GM23338 (cell line): ENCODE measurements at regions not wholly inside any gene's neighbourhood (a gene's known extent, or its start where the extent isn't known, plus 50 kb on each side); places are given as distances from the start of the nearest gene placed in this dataset.

Experiments used
- ATAC-seq: fragments of 200-7000 bp; cut with Tn5 transposase; 3 replicates; pipeline ENCODE4 v1.9.1; 2020
- DNase-seq: peaks from one replicate; pipeline ENCODE4 v3.0.0-alpha.2; 2015; ENCODE audit warnings: low spot score
- H2AFZ ChIP-seq: fragments of 200-600 bp; sonication (generic); 2 replicates; pipeline ENCODE4 v1.8.0; 2016; ENCODE audit warnings: antibody characterized with exemption, mild to moderate bottlenecking, moderate library complexity
- H3F3A ChIP-seq: fragments of 200-600 bp; sonication (generic); replicated peaks from 2 replicates; pipeline ENCODE4 v1.8.0; 2017; ENCODE audit warnings: antibody characterized with exemption, mixed run types, low read depth
- H3K27ac ChIP-seq: fragments of 200-600 bp; sonication (generic); 2 replicates; pipeline ENCODE4 v1.6.1; 2016; ENCODE audit warnings: low read depth
- H3K27me3 ChIP-seq: fragments of 200-600 bp; sonication (generic); 2 replicates; pipeline ENCODE4 v1.8.0; 2016; ENCODE audit warnings: mild to moderate bottlenecking, mixed run types, moderate library complexity; ENCODE audit not compliant: insufficient read depth
- H3K36me3 ChIP-seq: fragments of 200-600 bp; sonication (generic); 2 replicates; pipeline ENCODE4 v1.8.0; 2016; ENCODE audit warnings: mild to moderate bottlenecking; ENCODE audit not compliant: insufficient read depth
- H3K4me1 ChIP-seq: fragments of 200-600 bp; sonication (generic); 2 replicates; pipeline ENCODE4 v1.8.0; 2016; ENCODE audit warnings: mild to moderate bottlenecking, moderate library complexity; ENCODE audit not compliant: insufficient read depth
- H3K4me2 ChIP-seq: fragments of 200-600 bp; sonication (generic); 2 replicates; pipeline ENCODE4 v1.7.1; 2017; ENCODE audit warnings: mixed run types
- H3K4me3 ChIP-seq: fragments of 200-600 bp; sonication (generic); 2 replicates; pipeline ENCODE4 v1.6.1; 2016; ENCODE audit warnings: mixed run types
- H3K79me2 ChIP-seq: fragments of 200-600 bp; sonication (generic); replicated peaks from 2 replicates; pipeline ENCODE4 v1.8.0; 2017; ENCODE audit warnings: mild to moderate bottlenecking; ENCODE audit not compliant: insufficient read depth
- H3K9me2 ChIP-seq: fragments of 200-600 bp; sonication (generic); 2 replicates; pipeline ENCODE4 v1.8.0; 2017; ENCODE audit not compliant: insufficient read depth
- H4K20me1 ChIP-seq: fragments of 200-600 bp; sonication (generic); replicated peaks from 2 replicates; pipeline ENCODE4 v1.8.0; 2017; ENCODE audit warnings: mild to moderate bottlenecking; ENCODE audit not compliant: insufficient read depth
- H3K27ac Mint-ChIP-seq: 2 replicates; pipeline ENCODE4 v1.8.0; 2020; ENCODE audit warnings: inconsistent platforms, mild to moderate bottlenecking, moderate library complexity, mixed read lengths
- H3K27me3 Mint-ChIP-seq: 3 replicates; pipeline ENCODE4 v1.8.0; 2022; ENCODE audit warnings: low read depth, mild to moderate bottlenecking, moderate library complexity, mixed read lengths, inconsistent platforms; ENCODE audit not compliant: insufficient read depth, poor library complexity
- H3K36me3 Mint-ChIP-seq: 3 replicates; pipeline ENCODE4 v1.8.0; 2021; ENCODE audit warnings: low read depth, mild to moderate bottlenecking, inconsistent platforms, moderate library complexity, mixed read lengths
- H3K4me1 Mint-ChIP-seq: 3 replicates; pipeline ENCODE4 v1.8.0; 2020; ENCODE audit warnings: mild to moderate bottlenecking, inconsistent platforms, mixed read lengths
- H3K4me3 Mint-ChIP-seq: 3 replicates; pipeline ENCODE4 v1.8.0; 2021; ENCODE audit warnings: moderate library complexity, mild to moderate bottlenecking, inconsistent platforms, mixed read lengths
- H3K9me3 Mint-ChIP-seq: 3 replicates; pipeline ENCODE4 v1.8.0; 2020; ENCODE audit warnings: moderate library complexity, mild to moderate bottlenecking, inconsistent platforms, mixed read lengths
- EZH2 ChIP-seq: fragments of 200-600 bp; sonication (generic); IDR thresholded peaks from one replicate; pipeline ENCODE4 v1.8.0; 2017; ENCODE audit warnings: antibody characterized with exemption, mild to moderate bottlenecking, low read depth; ENCODE audit not compliant: unreplicated experiment
- EZH2phosphoT487 ChIP-seq: fragments of 200-600 bp; sonication (generic); IDR thresholded peaks from one replicate; pipeline ENCODE4 v1.8.1; 2018; ENCODE audit warnings: antibody characterized with exemption; ENCODE audit not compliant: unreplicated experiment
- NANOG ChIP-seq: IDR thresholded peaks from 2 replicates; pipeline ENCODE4 v1.6.1; 2016; ENCODE audit warnings: antibody characterized with exemption, borderline replicate concordance
- POLR2AphosphoS5 ChIP-seq: IDR thresholded peaks from 2 replicates; pipeline ENCODE4 v1.6.1; 2016; ENCODE audit warnings: antibody characterized with exemption, low read depth
- STAT1 ChIP-seq: IDR thresholded peaks from one replicate; pipeline ENCODE4 v1.6.1; 2016; ENCODE audit warnings: antibody characterized with exemption; ENCODE audit not compliant: unreplicated experiment
- ZNF114 ChIP-seq: fragments of 250-450 bp; sonication (Bioruptor Pico); IDR thresholded peaks from 2 replicates; pipeline ENCODE4 v1.5.0; 2020; ENCODE audit warnings: mild to moderate bottlenecking, moderate library complexity
- ZNF331 ChIP-seq: fragments of 250-450 bp; sonication (Bioruptor Pico); IDR thresholded peaks from 2 replicates; pipeline ENCODE4 v1.5.0; 2020; ENCODE audit warnings: low read depth, mild to moderate bottlenecking, moderate library complexity
- TF ChIP-seq, protein P1 (sequence below), 2 experiments: fragments of 200-600 bp in 1 of 2; sonication (generic) in 1 of 2; conservative IDR thresholded peaks; 2 replicates each; pipeline versions ENCODE4 v1.5.1 to v1.6.1; 2016 to 2017; ENCODE audit warnings: antibody characterized with exemption in 2 of 2, low read depth in 2 of 2, mild to moderate bottlenecking in 2 of 2, moderate library complexity in 1 of 2
- TF ChIP-seq, protein P2 (sequence below): IDR thresholded peaks from one replicate; pipeline ENCODE4 v1.6.1; 2018; ENCODE audit warnings: antibody characterized with exemption; ENCODE audit not compliant: unreplicated experiment
- TF ChIP-seq, protein P3 (sequence below): fragments of 250-450 bp; sonication (Bioruptor Pico); IDR thresholded peaks from 2 replicates; pipeline ENCODE4 v1.5.0; 2020; ENCODE audit warnings: mild to moderate bottlenecking, moderate library complexity

DNA sequence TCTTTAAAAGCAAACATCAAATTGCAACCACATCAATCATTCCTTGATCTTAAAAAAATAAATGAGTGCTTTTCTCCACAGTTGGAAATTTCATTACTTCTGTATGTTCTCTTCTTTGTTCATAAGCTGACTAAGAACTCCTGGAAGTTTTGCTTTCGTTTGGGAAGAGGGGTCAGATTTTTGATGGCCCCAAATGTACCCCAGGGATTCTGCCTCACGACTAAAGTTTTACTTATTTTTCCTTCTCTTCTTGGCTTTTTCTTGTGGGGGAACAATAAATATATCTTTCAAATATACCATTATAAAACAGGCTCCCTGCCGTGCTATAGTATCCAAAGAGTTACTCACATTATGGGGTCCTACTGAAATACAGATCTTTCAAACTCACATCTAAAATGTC lies 215.0 kb upstream of the CDIN1 start:
- no peaks in the 10 kb centered on the region for H3K9me3 Mint-ChIP-seq

More for the DNA sequence above, 215.0 kb upstream of the CDIN1 start:
- H3K4me1 ChIP-seq, result no peaks in the 10 kb centered on the region; the same call in 1 of the 2 replicates
- no peaks in the 10 kb centered on the region for H4K20me1 ChIP-seq
- no peaks in the 10 kb centered on the region for H3F3A ChIP-seq
- ATAC-seq, result no peak
- no peak overlapping the region for H2AFZ ChIP-seq
- DNase-seq, result no peak
- no peak overlapping the region for H3K4me3 ChIP-seq
- no peaks in the 10 kb centered on the region for H3K27me3 ChIP-seq
- H3K36me3 Mint-ChIP-seq, result no peaks in the 10 kb centered on the region
- no peak overlapping the region for H3K4me2 ChIP-seq
- H3K27ac ChIP-seq, result no peak overlapping the region
- H3K79me2 ChIP-seq, result no peaks in the 10 kb centered on the region
- TF ChIP-seq NANOG (no peak), ZNF331 (CRISPR knock-in tag) (no peak), EZH2 (no peak), POLR2AphosphoS5 (no peak), ZNF114 (CRISPR knock-in tag) (no peak), STAT1 (no peak), EZH2phosphoT487 (no peak)
- TF ChIP-seq, protein P1, sequence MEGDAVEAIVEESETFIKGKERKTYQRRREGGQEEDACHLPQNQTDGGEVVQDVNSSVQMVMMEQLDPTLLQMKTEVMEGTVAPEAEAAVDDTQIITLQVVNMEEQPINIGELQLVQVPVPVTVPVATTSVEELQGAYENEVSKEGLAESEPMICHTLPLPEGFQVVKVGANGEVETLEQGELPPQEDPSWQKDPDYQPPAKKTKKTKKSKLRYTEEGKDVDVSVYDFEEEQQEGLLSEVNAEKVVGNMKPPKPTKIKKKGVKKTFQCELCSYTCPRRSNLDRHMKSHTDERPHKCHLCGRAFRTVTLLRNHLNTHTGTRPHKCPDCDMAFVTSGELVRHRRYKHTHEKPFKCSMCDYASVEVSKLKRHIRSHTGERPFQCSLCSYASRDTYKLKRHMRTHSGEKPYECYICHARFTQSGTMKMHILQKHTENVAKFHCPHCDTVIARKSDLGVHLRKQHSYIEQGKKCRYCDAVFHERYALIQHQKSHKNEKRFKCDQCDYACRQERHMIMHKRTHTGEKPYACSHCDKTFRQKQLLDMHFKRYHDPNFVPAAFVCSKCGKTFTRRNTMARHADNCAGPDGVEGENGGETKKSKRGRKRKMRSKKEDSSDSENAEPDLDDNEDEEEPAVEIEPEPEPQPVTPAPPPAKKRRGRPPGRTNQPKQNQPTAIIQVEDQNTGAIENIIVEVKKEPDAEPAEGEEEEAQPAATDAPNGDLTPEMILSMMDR (conservative IDR thresholded peaks at IDR 0.05; ENCODE audit: low read depth in 2 of 2), result no peak
- TF ChIP-seq, protein P2, sequence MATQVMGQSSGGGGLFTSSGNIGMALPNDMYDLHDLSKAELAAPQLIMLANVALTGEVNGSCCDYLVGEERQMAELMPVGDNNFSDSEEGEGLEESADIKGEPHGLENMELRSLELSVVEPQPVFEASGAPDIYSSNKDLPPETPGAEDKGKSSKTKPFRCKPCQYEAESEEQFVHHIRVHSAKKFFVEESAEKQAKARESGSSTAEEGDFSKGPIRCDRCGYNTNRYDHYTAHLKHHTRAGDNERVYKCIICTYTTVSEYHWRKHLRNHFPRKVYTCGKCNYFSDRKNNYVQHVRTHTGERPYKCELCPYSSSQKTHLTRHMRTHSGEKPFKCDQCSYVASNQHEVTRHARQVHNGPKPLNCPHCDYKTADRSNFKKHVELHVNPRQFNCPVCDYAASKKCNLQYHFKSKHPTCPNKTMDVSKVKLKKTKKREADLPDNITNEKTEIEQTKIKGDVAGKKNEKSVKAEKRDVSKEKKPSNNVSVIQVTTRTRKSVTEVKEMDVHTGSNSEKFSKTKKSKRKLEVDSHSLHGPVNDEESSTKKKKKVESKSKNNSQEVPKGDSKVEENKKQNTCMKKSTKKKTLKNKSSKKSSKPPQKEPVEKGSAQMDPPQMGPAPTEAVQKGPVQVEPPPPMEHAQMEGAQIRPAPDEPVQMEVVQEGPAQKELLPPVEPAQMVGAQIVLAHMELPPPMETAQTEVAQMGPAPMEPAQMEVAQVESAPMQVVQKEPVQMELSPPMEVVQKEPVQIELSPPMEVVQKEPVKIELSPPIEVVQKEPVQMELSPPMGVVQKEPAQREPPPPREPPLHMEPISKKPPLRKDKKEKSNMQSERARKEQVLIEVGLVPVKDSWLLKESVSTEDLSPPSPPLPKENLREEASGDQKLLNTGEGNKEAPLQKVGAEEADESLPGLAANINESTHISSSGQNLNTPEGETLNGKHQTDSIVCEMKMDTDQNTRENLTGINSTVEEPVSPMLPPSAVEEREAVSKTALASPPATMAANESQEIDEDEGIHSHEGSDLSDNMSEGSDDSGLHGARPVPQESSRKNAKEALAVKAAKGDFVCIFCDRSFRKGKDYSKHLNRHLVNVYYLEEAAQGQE, result no peak
- TF ChIP-seq, protein P3, sequence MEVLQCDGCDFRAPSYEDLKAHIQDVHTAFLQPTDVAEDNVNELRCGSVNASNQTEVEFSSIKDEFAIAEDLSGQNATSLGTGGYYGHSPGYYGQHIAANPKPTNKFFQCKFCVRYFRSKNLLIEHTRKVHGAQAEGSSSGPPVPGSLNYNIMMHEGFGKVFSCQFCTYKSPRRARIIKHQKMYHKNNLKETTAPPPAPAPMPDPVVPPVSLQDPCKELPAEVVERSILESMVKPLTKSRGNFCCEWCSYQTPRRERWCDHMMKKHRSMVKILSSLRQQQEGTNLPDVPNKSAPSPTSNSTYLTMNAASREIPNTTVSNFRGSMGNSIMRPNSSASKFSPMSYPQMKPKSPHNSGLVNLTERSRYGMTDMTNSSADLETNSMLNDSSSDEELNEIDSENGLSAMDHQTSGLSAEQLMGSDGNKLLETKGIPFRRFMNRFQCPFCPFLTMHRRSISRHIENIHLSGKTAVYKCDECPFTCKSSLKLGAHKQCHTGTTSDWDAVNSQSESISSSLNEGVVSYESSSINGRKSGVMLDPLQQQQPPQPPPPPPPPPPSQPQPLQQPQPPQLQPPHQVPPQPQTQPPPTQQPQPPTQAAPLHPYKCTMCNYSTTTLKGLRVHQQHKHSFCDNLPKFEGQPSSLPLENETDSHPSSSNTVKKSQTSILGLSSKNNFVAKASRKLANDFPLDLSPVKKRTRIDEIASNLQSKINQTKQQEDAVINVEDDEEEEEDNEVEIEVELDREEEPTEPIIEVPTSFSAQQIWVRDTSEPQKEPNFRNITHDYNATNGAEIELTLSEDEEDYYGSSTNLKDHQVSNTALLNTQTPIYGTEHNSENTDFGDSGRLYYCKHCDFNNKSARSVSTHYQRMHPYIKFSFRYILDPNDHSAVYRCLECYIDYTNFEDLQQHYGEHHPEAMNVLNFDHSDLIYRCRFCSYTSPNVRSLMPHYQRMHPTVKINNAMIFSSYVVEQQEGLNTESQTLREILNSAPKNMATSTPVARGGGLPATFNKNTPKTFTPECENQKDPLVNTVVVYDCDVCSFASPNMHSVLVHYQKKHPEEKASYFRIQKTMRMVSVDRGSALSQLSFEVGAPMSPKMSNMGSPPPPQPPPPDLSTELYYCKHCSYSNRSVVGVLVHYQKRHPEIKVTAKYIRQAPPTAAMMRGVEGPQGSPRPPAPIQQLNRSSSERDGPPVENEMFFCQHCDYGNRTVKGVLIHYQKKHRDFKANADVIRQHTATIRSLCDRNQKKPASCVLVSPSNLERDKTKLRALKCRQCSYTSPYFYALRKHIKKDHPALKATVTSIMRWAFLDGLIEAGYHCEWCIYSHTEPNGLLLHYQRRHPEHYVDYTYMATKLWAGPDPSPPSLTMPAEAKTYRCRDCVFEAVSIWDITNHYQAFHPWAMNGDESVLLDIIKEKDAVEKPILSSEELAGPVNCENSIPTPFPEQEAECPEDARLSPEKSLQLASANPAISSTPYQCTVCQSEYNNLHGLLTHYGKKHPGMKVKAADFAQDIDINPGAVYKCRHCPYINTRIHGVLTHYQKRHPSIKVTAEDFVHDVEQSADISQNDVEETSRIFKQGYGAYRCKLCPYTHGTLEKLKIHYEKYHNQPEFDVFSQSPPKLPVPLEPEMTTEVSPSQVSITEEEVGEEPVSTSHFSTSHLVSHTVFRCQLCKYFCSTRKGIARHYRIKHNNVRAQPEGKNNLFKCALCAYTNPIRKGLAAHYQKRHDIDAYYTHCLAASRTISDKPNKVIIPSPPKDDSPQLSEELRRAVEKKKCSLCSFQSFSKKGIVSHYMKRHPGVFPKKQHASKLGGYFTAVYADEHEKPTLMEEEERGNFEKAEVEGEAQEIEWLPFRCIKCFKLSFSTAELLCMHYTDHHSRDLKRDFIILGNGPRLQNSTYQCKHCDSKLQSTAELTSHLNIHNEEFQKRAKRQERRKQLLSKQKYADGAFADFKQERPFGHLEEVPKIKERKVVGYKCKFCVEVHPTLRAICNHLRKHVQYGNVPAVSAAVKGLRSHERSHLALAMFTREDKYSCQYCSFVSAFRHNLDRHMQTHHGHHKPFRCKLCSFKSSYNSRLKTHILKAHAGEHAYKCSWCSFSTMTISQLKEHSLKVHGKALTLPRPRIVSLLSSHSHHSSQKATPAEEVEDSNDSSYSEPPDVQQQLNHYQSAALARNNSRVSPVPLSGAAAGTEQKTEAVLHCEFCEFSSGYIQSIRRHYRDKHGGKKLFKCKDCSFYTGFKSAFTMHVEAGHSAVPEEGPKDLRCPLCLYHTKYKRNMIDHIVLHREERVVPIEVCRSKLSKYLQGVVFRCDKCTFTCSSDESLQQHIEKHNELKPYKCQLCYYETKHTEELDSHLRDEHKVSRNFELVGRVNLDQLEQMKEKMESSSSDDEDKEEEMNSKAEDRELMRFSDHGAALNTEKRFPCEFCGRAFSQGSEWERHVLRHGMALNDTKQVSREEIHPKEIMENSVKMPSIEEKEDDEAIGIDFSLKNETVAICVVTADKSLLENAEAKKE (CRISPR knock-in tag), result no peak
- H3K9me2 ChIP-seq, result no peaks in the 10 kb centered on the region
- no peaks in the 10 kb centered on the region for H3K36me3 ChIP-seq
- H3K27ac Mint-ChIP-seq, result no peak overlapping the region
- H3K4me1 Mint-ChIP-seq, result no peaks in the 10 kb centered on the region
- H3K4me3 Mint-ChIP-seq, result no peak overlapping the region
- H3K27me3 Mint-ChIP-seq, result no peaks in the 10 kb centered on the region
